Heart left ventricle (tissue), 16 donors: ENCODE measurements at regions not wholly inside any gene's neighbourhood (a gene's known extent, or its start where the extent isn't known, plus 50 kb on each side); places are given as distances from the start of the nearest gene placed in this dataset.

ENCODE experiments used
- ATAC-seq, 4 donors: fragments of 200-7000 bp; cut with Tn5 transposase; one replicate each; pipeline ENCODE4 v1.9.1; 2020 to 2022; ENCODE audit warnings: moderate library complexity in 4 of 4, mild to moderate bottlenecking in 3 of 4, moderate number of reproducible peaks in 1 of 4
- DNase-seq, 5 donors: peaks; one replicate each; pipeline ENCODE4 v3.0.0-alpha.2; 2020
- H3K27ac ChIP-seq, 12 donors: fragments of 200-600 bp; sonication (generic) in 4 of 12; one replicate each; pipeline versions ENCODE4 v1.5.0 to v1.8.0; 2016 to 2022; ENCODE audit warnings: mild to moderate bottlenecking in 2 of 12
- H3K27me3 ChIP-seq, 9 donors: fragments of 200-600 bp; sonication (generic) in 2 of 9; one replicate each; pipeline versions ENCODE4 v1.5.1 to v1.8.0; 2016 to 2022; ENCODE audit warnings: mild to moderate bottlenecking in 3 of 9
- H3K36me3 ChIP-seq, 9 donors: fragments of 200-600 bp; sonication (generic) in 2 of 9; one replicate each; pipeline versions ENCODE4 v1.5.0 to v1.8.0; 2018 to 2022; ENCODE audit warnings: mild to moderate bottlenecking in 2 of 9
- H3K4me1 ChIP-seq, 12 donors: fragments of 200-600 bp; sonication (generic) in 4 of 12; one replicate each; pipeline versions ENCODE4 v1.5.0 to v1.8.0; 2016 to 2022; ENCODE audit warnings: mild to moderate bottlenecking in 3 of 12
- H3K4me3 ChIP-seq, 12 donors: fragments of 200-600 bp; sonication (generic) in 4 of 12; one replicate each; pipeline versions ENCODE4 v1.5.0 to v1.8.0; 2017 to 2022; ENCODE audit warnings: mild to moderate bottlenecking in 9 of 12, moderate library complexity in 4 of 12
- H3K9me3 ChIP-seq, 12 donors: fragments of 200-600 bp; sonication (generic) in 4 of 12; one replicate each; pipeline versions ENCODE4 v1.5.0 to v1.8.0; 2016 to 2022; ENCODE audit warnings: mild to moderate bottlenecking in 1 of 12
- POLR2A ChIP-seq, 2 donors: fragments of 450-650 bp; IDR thresholded peaks; one replicate each; pipeline ENCODE4 v1.6.1; 2017; ENCODE audit warnings: antibody characterized with exemption in 2 of 2, mild to moderate bottlenecking in 2 of 2, moderate library complexity in 2 of 2
- WGBS, 4 donors: extraction: QIAGEN DNeasy Blood & Tissue Kit in 2 of 4; methylation state at CpG; one replicate each; pipeline versions ENCODE4 v1.1.5 to v1.1.7; 2013 to 2018; 5-methylcytosine and 5-hydroxymethylcytosine counted together
- intact Hi-C, 10 donors: fragments of 100-400 bp; cut with DNase I; formaldehyde crosslinking; loops; one replicate each; pipeline versions ENCODE4 v1.11.1 to v1.14.2; 2022
- TF ChIP-seq, protein P1 (sequence below), 12 donors: fragments of 200-600 bp; sonication (generic) in 4 of 12; IDR thresholded peaks; one replicate each; pipeline versions ENCODE4 v1.5.0 to v1.8.0; 2018 to 2022; ENCODE audit warnings: antibody characterized with exemption in 12 of 12, mild to moderate bottlenecking in 5 of 12
- donor health status: ischemic (EF 13 %, LVEDD 7.1; RV severe dilation, severe dysfunction).
- donor health status: healthy with polysubstance abuse.
- donor health status: DM: no; HTN: yes; CAD: no.
- donor health status: DM: no; HTN: no; CAD: no.
- donor health status: ischemic (EF 25% LVEDD 6.9; RV normal size, moderate dysfunction).
- donor health status: ischemic (EF 25% LVEDD 5.7; RV mildly dilated, moderate dysfunction).
- donor health status: healthy.
- donor health status: DM: yes; HTN: yes; CAD: no.
- donor health status: ischemic (EF 35%, LVEDD 5.7; RV mildly dilated, moderate dysfunction).
- donor health status: nonischemic (EF 11% LVEDD 7.7; RV severe dilation, severe dysfunction).
- donor health status: DM: yes; HTN: yes; CAD: no.
- donor health status: PGD.
- donor health status: ischemic (EF 29% LVEDD 5.4; RV normal size, mild dysfunction).
- donor health status: nonischemic (EF 23%, LVEDD 6.1; RV moderate dilation, normal function).

GRCh38 chrX:104400387-104400786, 145.7 kb upstream of the ESX1 start:
- H3K4me1 ChIP-seq: no peaks in the 10 kb centered on the region
- 96 to 100% (median 98%) methylated on average over 1 of the region's 1 CpG for WGBS, 4 donors

DNA sequence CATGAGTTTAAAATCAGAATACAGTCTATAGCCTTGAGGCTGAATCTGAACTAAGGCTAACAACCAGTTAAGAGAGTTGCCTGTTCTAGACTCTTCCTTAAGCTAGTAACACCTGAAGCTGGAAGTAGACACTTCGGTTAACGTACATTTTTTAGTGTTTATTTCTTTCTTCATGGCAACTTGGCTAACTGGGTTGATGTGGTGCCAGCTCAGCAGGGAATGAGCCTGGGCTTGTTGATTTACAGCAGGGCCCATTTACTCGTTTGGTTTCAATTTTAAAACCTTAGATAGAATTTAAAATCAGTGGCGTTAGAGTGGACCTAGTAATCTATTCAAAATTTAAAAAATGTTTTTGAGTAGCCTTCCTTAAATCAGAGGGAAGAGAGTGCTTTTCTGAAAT, 137.6 kb upstream of the ESX1 start:
- H3K36me3 ChIP-seq: no peaks in the 10 kb centered on the region
- no peaks in the 10 kb centered on the region for H3K4me1 ChIP-seq
- H3K9me3 ChIP-seq: no peaks in the 10 kb centered on the region
- TF ChIP-seq, protein P1, sequence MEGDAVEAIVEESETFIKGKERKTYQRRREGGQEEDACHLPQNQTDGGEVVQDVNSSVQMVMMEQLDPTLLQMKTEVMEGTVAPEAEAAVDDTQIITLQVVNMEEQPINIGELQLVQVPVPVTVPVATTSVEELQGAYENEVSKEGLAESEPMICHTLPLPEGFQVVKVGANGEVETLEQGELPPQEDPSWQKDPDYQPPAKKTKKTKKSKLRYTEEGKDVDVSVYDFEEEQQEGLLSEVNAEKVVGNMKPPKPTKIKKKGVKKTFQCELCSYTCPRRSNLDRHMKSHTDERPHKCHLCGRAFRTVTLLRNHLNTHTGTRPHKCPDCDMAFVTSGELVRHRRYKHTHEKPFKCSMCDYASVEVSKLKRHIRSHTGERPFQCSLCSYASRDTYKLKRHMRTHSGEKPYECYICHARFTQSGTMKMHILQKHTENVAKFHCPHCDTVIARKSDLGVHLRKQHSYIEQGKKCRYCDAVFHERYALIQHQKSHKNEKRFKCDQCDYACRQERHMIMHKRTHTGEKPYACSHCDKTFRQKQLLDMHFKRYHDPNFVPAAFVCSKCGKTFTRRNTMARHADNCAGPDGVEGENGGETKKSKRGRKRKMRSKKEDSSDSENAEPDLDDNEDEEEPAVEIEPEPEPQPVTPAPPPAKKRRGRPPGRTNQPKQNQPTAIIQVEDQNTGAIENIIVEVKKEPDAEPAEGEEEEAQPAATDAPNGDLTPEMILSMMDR (IDR thresholded peaks at IDR 0.05): no peak
- TF ChIP-seq POLR2A (IDR thresholded peaks at IDR 0.05): no peak
- ATAC-seq (no peak), DNase-seq (no peak)
- no peak overlapping the region for H3K27ac ChIP-seq
- intact Hi-C loops: no loop called here
- H3K4me3 ChIP-seq: no peak overlapping the region
- H3K27me3 ChIP-seq: peaks cover 0 to 16% (median 0%) of the 10 kb centered on the region in 9 donors
- 63 to 71% (median 67%) methylated on average over 4 of the region's 4 CpGs for WGBS, 4 donors

More at GRCh38 chrX:104400387-104400786, 145.7 kb upstream of the ESX1 start:
- no peaks in the 10 kb centered on the region for H3K36me3 ChIP-seq
- TF ChIP-seq POLR2A (IDR thresholded peaks at IDR 0.05): no peak
- TF ChIP-seq, protein P1 (IDR thresholded peaks at IDR 0.05): no peak
- H3K9me3 ChIP-seq: peaks cover 0 to 5% (median 0%) of the 10 kb centered on the region in 12 donors
- peaks cover 0 to 4% (median 0%) of the 10 kb centered on the region in 9 donors for H3K27me3 ChIP-seq
- intact Hi-C loops: no loop called here
- H3K4me3 ChIP-seq: no peak overlapping the region
- ATAC-seq (no peak), DNase-seq (no peak)
- H3K27ac ChIP-seq: no peak overlapping the region

- ATAC-seq (no peak), DNase-seq (no peak)
- no peaks in the 10 kb centered on the region for H3K36me3 ChIP-seq
- no peak overlapping the region for H3K27ac ChIP-seq
- no peak overlapping the region for H3K4me3 ChIP-seq
- intact Hi-C loops: no loop called here
- H3K4me1 ChIP-seq: no peaks in the 10 kb centered on the region
- TF ChIP-seq, protein P1 (IDR thresholded peaks at IDR 0.05): no peak
- no peak for TF ChIP-seq POLR2A (IDR thresholded peaks at IDR 0.05)
- no peaks in the 10 kb centered on the region for H3K9me3 ChIP-seq
- 61 to 77% (median 69%) methylated on average over 4 of the region's 4 CpGs for WGBS, 4 donors
- H3K27me3 ChIP-seq: peaks cover 0 to 16% (median 0%) of the 10 kb centered on the region in 9 donors
Observed at GRCh38 chrX:104391906-104392305, 137.2 kb upstream of the ESX1 start.

- intact Hi-C loops: no loop called here
- Histone ChIP-seq H3K27me3 (peaks cover 0 to 28% (median 0%) of the 10 kb centered on the region in 9 donors), H3K27ac (no peak overlapping the region), H3K4me3 (no peak overlapping the region), H3K9me3 (no peaks in the 10 kb centered on the region), H3K36me3 (no peaks in the 10 kb centered on the region), H3K4me1 (no peaks in the 10 kb centered on the region)
- TF ChIP-seq, protein P1 (IDR thresholded peaks at IDR 0.05): no peak
- no peak for TF ChIP-seq POLR2A (IDR thresholded peaks at IDR 0.05)
- ATAC-seq (no peak), DNase-seq (no peak)
- 43 to 80% (median 62%) methylated on average over 2 of the region's 2 CpGs for WGBS, 4 donors
Observed at GRCh38 chrX:104376937-104377336, 122.2 kb upstream of the ESX1 start.
